ENCODE measurements at regions not wholly inside any gene's neighbourhood (a gene's known extent, or its start where the extent isn't known, plus 50 kb on each side); places are given as distances from the start of the nearest gene placed in this dataset.

- no peak for TF ChIP-seq CTCF (IDR thresholded peaks at IDR 0.05; ENCODE audit: extremely low read depth, missing control alignments)
- DNase-seq (ENCODE audit: low spot score): no peak
These were observed 208.1 kb downstream of the TEX29 start for GRCh38 chr13:111528513-111528912.

GRCh38 chr13:111530137-111530870 is 209.9 kb downstream of the TEX29 start:
- TF ChIP-seq CTCF (IDR thresholded peaks at IDR 0.05; ENCODE audit: extremely low read depth, missing control alignments): no peak
- DNase-seq (ENCODE audit: low spot score): no peak

GRCh38 chr13:111531505-111531904 is 211.1 kb downstream of the TEX29 start:
- TF ChIP-seq CTCF (IDR thresholded peaks at IDR 0.05; ENCODE audit: extremely low read depth, missing control alignments): no peak
- no peak for DNase-seq (ENCODE audit: low spot score)

GRCh38 chr13:111532111-111532510 is 211.7 kb downstream of the TEX29 start:
- no peak for TF ChIP-seq CTCF (IDR thresholded peaks at IDR 0.05; ENCODE audit: extremely low read depth, missing control alignments)
- DNase-seq (ENCODE audit: low spot score): no peak

- no peak for DNase-seq (ENCODE audit: low spot score)
These were observed 213.7 kb downstream of the TEX29 start for GRCh38 chr13:111533900-111534683.

GRCh38 chr13:111534751-111535522 is 214.5 kb downstream of the TEX29 start:
- no peak for DNase-seq (ENCODE audit: low spot score)
- TF ChIP-seq CTCF (IDR thresholded peaks at IDR 0.05; ENCODE audit: extremely low read depth, missing control alignments): no peak

More at GRCh38 chr13:111533900-111534683, 213.7 kb downstream of the TEX29 start:
- TF ChIP-seq CTCF (IDR thresholded peaks at IDR 0.05; ENCODE audit: extremely low read depth, missing control alignments): no peak

GRCh38 chr13:111535523-111535811 is 215.0 kb downstream of the TEX29 start:
- no peak for TF ChIP-seq CTCF (IDR thresholded peaks at IDR 0.05; ENCODE audit: extremely low read depth, missing control alignments)
- DNase-seq (ENCODE audit: low spot score): no peak
